Natural killer cell (primary cell): ENCODE measurements at regions not wholly inside any gene's neighbourhood (a gene's known extent, or its start where the extent isn't known, plus 50 kb on each side); places are given as distances from the start of the nearest gene placed in this dataset.

Source experiments
- ATAC-seq, 3 donors: fragments of 150-1000 bp in 2 of 3; fragments of 200-7000 bp in 1 of 3; cut with Tn5 transposase; 1 replicate in 1 of 3; 2 replicates in 2 of 3; pipeline ENCODE4 v1.10.0; 2021; ENCODE audit warnings: mild to moderate bottlenecking in 2 of 3, moderate library complexity in 2 of 3
- DNase-seq, 2 donors: peaks; one replicate each; pipeline versions ENCODE4 v3.0.0 to v3.0.0-alpha.2; 2013 to 2021; ENCODE audit warnings: mixed read lengths in 1 of 2
- H3K27ac ChIP-seq: one replicate; pipeline ENCODE4 v1.5.1; 2013; ENCODE audit warnings: mild to moderate bottlenecking, low read length
- H3K27me3 ChIP-seq: one replicate; pipeline ENCODE4 v1.6.1; 2013; ENCODE audit warnings: low read length; ENCODE audit not compliant: control insufficient read depth, insufficient read depth
- H3K36me3 ChIP-seq: one replicate; pipeline ENCODE4 v1.6.1; 2013; ENCODE audit warnings: low read length; ENCODE audit not compliant: control insufficient read depth, insufficient read depth
- H3K4me1 ChIP-seq: one replicate; pipeline ENCODE4 v1.6.1; 2013; ENCODE audit warnings: low read length; ENCODE audit not compliant: control insufficient read depth, insufficient read depth
- H3K4me3 ChIP-seq: one replicate; pipeline ENCODE4 v1.5.1; 2013; ENCODE audit warnings: low read length
- H3K9me3 ChIP-seq: one replicate; pipeline ENCODE4 v1.6.1; 2013; ENCODE audit warnings: low read length; ENCODE audit not compliant: control insufficient read depth, insufficient read depth
- H3K27ac Mint-ChIP-seq, 2 donors: one replicate each; pipeline ENCODE4 v1.8.0; 2022; ENCODE audit warnings: mild to moderate bottlenecking in 2 of 2, mixed read lengths in 2 of 2, moderate library complexity in 1 of 2
- H3K27me3 Mint-ChIP-seq, 2 donors: one replicate each; pipeline ENCODE4 v1.8.0; 2022; ENCODE audit warnings: low read depth in 2 of 2, mixed read lengths in 2 of 2
- H3K36me3 Mint-ChIP-seq: one replicate; pipeline ENCODE4 v1.8.0; 2022; ENCODE audit warnings: mixed read lengths
- H3K4me1 Mint-ChIP-seq, 2 donors: one replicate each; pipeline ENCODE4 v1.8.0; 2022; ENCODE audit warnings: mixed read lengths in 2 of 2
- H3K4me3 Mint-ChIP-seq: one replicate; pipeline ENCODE4 v1.8.0; 2022; ENCODE audit warnings: mild to moderate bottlenecking, moderate library complexity, mixed read lengths
- H3K9me3 Mint-ChIP-seq, 2 donors: one replicate each; pipeline ENCODE4 v1.8.0; 2022; ENCODE audit warnings: mixed read lengths in 2 of 2
- WGBS: methylation state at CpG from one replicate; pipeline ENCODE4 v1.1.7; 2013; ENCODE audit warnings: missing lambda C conversion rate; ENCODE audit not compliant: insufficient coverage; 5-methylcytosine and 5-hydroxymethylcytosine counted together
- intact Hi-C: fragments of 100-400 bp; cut with micrococcal nuclease; formaldehyde crosslinking; loops from one replicate; pipeline ENCODE4 v1.14.2; 2022
- TF ChIP-seq, protein P1 (sequence below): fragments of 200-600 bp; IDR thresholded peaks from one replicate; pipeline ENCODE4 v1.8.0; 2022; ENCODE audit warnings: antibody characterized with exemption

DNA sequence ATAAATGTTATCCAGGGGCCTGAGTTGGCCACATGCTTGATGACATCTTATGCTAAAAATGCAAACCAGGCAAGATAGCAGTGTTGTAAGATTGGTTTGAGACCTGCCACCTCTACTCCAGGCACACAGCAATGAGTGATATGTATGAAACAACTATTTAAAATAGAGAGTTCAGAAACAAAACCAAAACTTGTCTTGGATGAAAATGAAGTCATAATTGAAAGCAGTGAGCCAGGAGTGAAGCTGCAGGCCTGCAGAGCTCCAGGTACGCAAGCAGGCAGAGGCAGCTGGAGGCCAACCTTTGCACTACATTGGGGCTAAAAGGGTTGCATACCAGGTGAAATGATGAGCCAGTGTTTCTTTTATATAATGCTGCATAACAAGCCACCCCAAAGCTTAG lies 89.2 kb upstream of the SPATS2L start:
- H3K27me3 ChIP-seq: no peaks in the 10 kb centered on the region
- Mint-ChIP-seq H3K9me3 (no peaks in the 10 kb centered on the region), H3K27ac (no peak overlapping the region), H3K27me3 (peaks cover 16 to 24% of the 10 kb centered on the region in 2 donors), H3K36me3 (no peaks in the 10 kb centered on the region), H3K4me3 (no peak overlapping the region), H3K4me1 (no peaks in the 10 kb centered on the region)
- H3K9me3 ChIP-seq: no peaks in the 10 kb centered on the region
- H3K4me1 ChIP-seq: no peaks in the 10 kb centered on the region
- DNase-seq (no peak), ATAC-seq (no peak)
- WGBS: 92% methylated on average over 1 of the region's 1 CpG
- H3K4me3 ChIP-seq: no peak overlapping the region
- TF ChIP-seq, protein P1, sequence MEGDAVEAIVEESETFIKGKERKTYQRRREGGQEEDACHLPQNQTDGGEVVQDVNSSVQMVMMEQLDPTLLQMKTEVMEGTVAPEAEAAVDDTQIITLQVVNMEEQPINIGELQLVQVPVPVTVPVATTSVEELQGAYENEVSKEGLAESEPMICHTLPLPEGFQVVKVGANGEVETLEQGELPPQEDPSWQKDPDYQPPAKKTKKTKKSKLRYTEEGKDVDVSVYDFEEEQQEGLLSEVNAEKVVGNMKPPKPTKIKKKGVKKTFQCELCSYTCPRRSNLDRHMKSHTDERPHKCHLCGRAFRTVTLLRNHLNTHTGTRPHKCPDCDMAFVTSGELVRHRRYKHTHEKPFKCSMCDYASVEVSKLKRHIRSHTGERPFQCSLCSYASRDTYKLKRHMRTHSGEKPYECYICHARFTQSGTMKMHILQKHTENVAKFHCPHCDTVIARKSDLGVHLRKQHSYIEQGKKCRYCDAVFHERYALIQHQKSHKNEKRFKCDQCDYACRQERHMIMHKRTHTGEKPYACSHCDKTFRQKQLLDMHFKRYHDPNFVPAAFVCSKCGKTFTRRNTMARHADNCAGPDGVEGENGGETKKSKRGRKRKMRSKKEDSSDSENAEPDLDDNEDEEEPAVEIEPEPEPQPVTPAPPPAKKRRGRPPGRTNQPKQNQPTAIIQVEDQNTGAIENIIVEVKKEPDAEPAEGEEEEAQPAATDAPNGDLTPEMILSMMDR: no peak
- H3K27ac ChIP-seq: no peak overlapping the region
- intact Hi-C loops: no loop called here
- no peaks in the 10 kb centered on the region for H3K36me3 ChIP-seq

DNA sequence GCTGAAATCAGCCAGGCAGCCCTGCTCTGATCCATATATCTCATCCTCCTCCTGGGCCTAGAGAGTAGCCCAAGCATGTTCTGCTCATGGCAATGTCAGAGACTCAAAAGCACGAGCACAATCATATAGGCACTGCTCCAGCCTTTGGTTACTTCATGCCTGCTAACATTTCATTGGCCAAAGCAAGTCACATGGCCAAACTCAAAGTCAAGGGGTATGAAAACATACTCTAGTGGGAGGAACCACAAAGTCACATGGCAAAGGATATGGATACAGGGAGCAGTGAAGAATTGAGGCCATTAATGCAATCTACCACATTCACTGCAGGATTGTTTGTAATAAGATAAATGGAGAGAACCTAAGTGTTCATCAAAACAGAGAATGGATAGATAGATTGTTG lies 87.8 kb upstream of the SPATS2L start:
- peaks cover 11 to 24% of the 10 kb centered on the region in 2 donors for H3K27me3 Mint-ChIP-seq
- intact Hi-C loops: no loop called here
- 96% methylated on average over 1 of the region's 1 CpG for WGBS
- TF ChIP-seq, protein P1: no peak
- Histone ChIP-seq H3K4me1 (no peaks in the 10 kb centered on the region), H3K4me3 (no peak overlapping the region), H3K27me3 (no peaks in the 10 kb centered on the region), H3K27ac (no peak overlapping the region), H3K36me3 (no peaks in the 10 kb centered on the region), H3K9me3 (no peaks in the 10 kb centered on the region)
- no peak overlapping the region for H3K4me3 Mint-ChIP-seq
- H3K27ac Mint-ChIP-seq: no peak overlapping the region
- no peak for DNase-seq
- no peaks in the 10 kb centered on the region for H3K36me3 Mint-ChIP-seq
- H3K9me3 Mint-ChIP-seq: no peaks in the 10 kb centered on the region
- no peak for ATAC-seq
- no peaks in the 10 kb centered on the region for H3K4me1 Mint-ChIP-seq

DNA sequence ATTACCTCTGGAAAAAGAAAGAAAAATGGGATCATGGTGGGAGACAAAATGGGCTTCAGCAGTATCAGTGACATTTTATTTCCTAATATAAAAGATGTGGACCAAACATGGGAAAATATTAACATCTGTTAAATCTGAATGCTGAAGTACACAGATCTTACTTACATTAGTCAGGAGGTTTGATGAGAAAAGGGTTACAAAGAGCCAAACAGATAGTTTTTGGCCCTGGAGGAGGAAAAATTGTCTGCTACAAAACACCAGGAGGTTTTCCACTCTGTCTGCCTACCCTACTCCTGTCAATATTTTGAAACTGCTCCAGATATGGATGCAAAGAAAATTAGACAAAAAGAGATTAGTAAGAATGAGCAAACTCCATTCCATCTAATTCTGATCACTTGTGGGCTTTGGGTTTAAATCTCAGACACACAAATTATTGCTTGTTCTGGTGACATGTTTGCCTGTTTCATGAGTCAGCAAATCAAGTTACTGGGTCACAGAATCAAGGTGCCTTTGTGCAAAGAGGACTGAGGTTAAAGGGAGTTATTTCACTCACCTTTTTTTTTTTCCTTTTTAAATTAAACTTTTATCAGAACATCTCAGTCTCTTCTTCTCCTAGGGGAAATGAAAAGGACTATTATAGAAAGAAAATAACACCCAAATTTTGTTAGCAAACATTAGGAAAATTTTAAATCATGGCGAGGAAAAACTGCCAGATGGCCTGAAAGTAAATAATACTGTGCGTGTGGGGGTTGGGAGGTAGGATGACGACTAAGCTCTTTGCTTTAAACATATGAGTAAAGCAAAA lies 87.0 kb upstream of the SPATS2L start:
- no peak for DNase-seq
- no peak overlapping the region for H3K27ac ChIP-seq
- peaks cover 12 to 24% of the 10 kb centered on the region in 2 donors for H3K27me3 Mint-ChIP-seq
- H3K4me1 Mint-ChIP-seq: no peaks in the 10 kb centered on the region
- no peaks in the 10 kb centered on the region for H3K9me3 ChIP-seq
- ATAC-seq: no peak
- no peak overlapping the region for H3K27ac Mint-ChIP-seq
- no peak overlapping the region for H3K4me3 ChIP-seq
- H3K36me3 ChIP-seq: no peaks in the 10 kb centered on the region
- no peaks in the 10 kb centered on the region for H3K9me3 Mint-ChIP-seq
- no peak overlapping the region for H3K4me3 Mint-ChIP-seq
- WGBS: 88% methylated on average over 3 of the region's 3 CpGs
- TF ChIP-seq, protein P1: no peak
- no peaks in the 10 kb centered on the region for H3K27me3 ChIP-seq
- H3K36me3 Mint-ChIP-seq: no peaks in the 10 kb centered on the region
- no peaks in the 10 kb centered on the region for H3K4me1 ChIP-seq
- intact Hi-C loops: no loop called here

DNA sequence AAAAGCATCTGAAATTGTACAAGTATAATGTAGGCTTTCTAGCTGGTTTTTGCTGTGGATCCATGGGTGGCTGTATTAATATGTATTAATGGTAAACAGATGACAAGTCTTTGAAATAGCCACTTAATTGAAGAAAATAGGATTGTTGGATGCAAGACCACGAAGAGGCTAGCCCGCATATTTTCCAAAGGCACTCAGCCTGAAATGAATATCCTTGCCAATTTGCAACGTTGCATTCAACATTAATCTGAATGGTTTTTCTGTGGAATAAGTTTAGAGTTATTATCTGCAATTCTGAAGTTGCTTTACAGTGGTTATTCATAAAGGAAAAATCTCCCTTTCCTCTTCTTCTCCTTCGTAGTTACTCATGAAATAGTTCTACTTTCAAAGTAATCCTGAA lies 86.2 kb upstream of the SPATS2L start:
- H3K9me3 Mint-ChIP-seq: peaks cover 0 to 2% of the 10 kb centered on the region in 2 donors
- intact Hi-C loops: no loop called here
- H3K9me3 ChIP-seq: no peaks in the 10 kb centered on the region
- no peaks in the 10 kb centered on the region for H3K36me3 ChIP-seq
- no peak overlapping the region for H3K27ac ChIP-seq
- H3K4me3 ChIP-seq: no peak overlapping the region
- no peaks in the 10 kb centered on the region for H3K4me1 Mint-ChIP-seq
- no peaks in the 10 kb centered on the region for H3K36me3 Mint-ChIP-seq
- H3K27ac Mint-ChIP-seq: no peak overlapping the region
- TF ChIP-seq, protein P1: no peak
- H3K27me3 Mint-ChIP-seq: peaks cover 12 to 24% of the 10 kb centered on the region in 2 donors
- DNase-seq (no peak), ATAC-seq (no peak)
- no peaks in the 10 kb centered on the region for H3K4me1 ChIP-seq
- WGBS: 81% methylated on average over 4 of the region's 4 CpGs
- H3K4me3 Mint-ChIP-seq: no peak overlapping the region
- no peaks in the 10 kb centered on the region for H3K27me3 ChIP-seq
